ENCODE measurements at regions not wholly inside any gene's neighbourhood (a gene's known extent, or its start where the extent isn't known, plus 50 kb on each side); places are given as distances from the start of the nearest gene placed in this dataset.

DNA sequence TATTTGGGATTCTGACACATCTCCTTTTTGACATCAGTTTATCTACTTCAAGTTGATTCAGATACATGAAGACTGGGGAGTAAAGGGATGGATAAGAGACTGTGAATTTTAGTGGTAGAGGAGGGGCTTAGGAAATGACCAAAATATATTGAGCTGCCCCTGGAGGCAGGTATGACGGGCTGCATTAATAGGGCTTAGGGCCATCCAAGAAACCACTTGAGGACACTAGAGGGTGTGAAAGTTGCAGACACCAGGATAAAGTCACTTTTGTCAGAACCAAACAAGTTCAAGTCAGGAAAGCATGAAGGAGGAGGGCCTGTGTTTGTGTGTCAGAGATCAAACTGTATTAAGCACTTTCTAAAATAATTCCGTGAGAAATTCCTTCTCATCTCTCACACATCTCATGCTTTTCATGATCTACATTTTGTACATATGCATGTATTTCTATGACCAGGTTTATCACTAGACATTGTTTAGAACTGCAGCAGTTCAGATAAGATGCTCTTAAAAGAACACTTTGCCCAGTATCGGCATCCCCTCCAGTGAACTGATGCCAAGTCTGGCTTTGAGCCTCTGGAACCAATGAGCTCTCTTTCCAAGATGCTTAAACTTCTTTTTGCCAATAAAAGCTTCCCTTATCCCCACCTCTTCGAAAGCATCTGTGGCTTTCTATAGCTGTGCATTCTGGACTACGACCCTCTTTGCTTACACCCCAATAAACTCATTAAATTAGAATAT lies 136.9 kb downstream of the SLC38A1 start:
- no peak overlapping the region for H3K27ac ChIP-seq
- in situ Hi-C loops (cut with MboI; ENCODE audit: low pct_unique_long_range_greater_than_20kb in 2 of 9, low sequenced_read_pairs in 9 of 9, unreplicated experiment in 9 of 9) = no loop called here
- H3K4me3 ChIP-seq = no peak overlapping the region
- peak in 1 of 8 experiments; percentile 48 for ATAC-seq (replicated peaks in 6 of 8)
- WGBS, 10 experiments = 8 to 100% (median 78%) methylated on average over 1 to 5 of the region's 5 CpGs; no CpG with 5 or more reads in 1 of the 10 experiments
- H3K4me1 ChIP-seq (replicated peaks in 1 of 2) = no peaks in the 10 kb centered on the region

DNA sequence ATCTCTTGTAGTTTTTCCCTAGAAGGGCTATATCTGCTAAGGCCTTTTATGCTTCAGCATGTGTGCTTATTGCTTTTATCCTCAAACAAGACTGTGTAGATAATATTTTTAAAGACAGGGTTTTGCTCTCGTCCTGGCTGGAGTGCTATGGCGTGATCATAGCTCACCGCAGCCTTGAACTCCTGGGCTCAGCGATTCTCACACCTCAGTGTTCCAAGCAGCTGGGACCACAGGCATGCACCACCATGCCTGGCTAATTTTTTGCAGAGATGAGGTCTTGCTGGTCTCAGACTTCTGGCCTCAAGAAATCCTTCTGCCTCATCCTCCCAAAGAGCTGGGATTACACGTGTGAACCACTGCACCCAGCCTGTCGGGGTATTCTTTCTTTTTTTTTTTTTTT lies 137.3 kb upstream of the SCAF11 start:
- Histone ChIP-seq H3K4me1 (replicated peaks in 1 of 2) (no peaks in the 10 kb centered on the region), H3K4me3 (no peak overlapping the region), H3K27ac (no peak overlapping the region)
- WGBS, 10 experiments = 72 to 93% (median 76%) methylated on average over 1 to 6 of the region's 6 CpGs; no CpG with 5 or more reads in 2 of the 10 experiments
- in situ Hi-C loops (cut with MboI; ENCODE audit: low pct_unique_long_range_greater_than_20kb in 2 of 9, low sequenced_read_pairs in 9 of 9, unreplicated experiment in 9 of 9) = no loop called here
- no peak for ATAC-seq (replicated peaks in 6 of 8)

DNA sequence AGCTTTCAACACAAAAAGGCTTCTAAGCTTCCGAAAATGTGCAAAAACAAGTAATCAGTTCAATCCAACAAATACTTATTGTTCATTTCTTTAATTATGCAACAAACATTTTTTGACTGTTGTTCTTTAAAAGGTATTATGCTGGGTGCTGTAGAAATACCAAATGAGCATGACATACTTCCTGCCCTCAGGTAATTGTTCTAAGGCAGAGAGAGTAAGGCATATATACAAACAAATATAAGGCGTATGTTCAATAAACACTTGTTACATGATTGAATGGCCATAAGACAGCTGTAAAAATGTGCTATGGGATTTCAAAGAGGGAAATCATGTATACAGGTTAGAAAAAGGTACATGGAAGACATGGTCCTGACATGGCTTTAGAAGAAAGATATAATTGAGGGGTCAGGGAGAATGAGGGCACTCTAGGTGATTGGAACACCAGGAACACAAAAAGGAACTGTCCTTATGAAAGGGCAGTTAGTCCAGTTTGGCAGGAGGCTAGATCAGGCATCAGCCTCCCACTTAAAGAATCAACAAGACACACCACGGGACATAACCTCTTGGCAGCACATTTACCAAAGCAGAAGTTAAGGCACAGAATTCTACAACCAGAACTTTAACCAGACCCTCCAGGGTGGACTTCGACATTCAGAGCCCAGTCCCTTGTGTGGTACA lies 135.8 kb upstream of the SCAF11 start:
- no peak overlapping the region for H3K27ac ChIP-seq
- in situ Hi-C loops (cut with MboI; ENCODE audit: low pct_unique_long_range_greater_than_20kb in 2 of 9, low sequenced_read_pairs in 9 of 9, unreplicated experiment in 9 of 9) = no loop called here
- no peak for ATAC-seq (replicated peaks in 6 of 8)
- no peaks in the 10 kb centered on the region for H3K4me1 ChIP-seq (replicated peaks in 1 of 2)
- H3K4me3 ChIP-seq = no peak overlapping the region
- WGBS, 10 experiments = 59 to 100% (median 93%) methylated on average over 1 to 4 of the region's 4 CpGs

- Histone ChIP-seq H3K4me3 (no peak overlapping the region), H3K27ac (no peak overlapping the region), H3K4me1 (replicated peaks in 1 of 2) (no peaks in the 10 kb centered on the region)
- ATAC-seq (replicated peaks in 6 of 8) = peak; percentile 84 to 98 (median 92)
- 12 to 100% (median 34%) methylated on average over 1 to 7 of the region's 12 CpGs for WGBS, 10 experiments
- in situ Hi-C loops (cut with MboI; ENCODE audit: low pct_unique_long_range_greater_than_20kb in 2 of 9, low sequenced_read_pairs in 9 of 9, unreplicated experiment in 9 of 9) = no loop called here
Measured at GRCh38 chr12:46124848-46125619, 134.7 kb upstream of the SCAF11 start.

GRCh38 chr12:46124132-46124847 lies 133.9 kb upstream of the SCAF11 start:
- Histone ChIP-seq H3K27ac (no peak overlapping the region), H3K4me1 (replicated peaks in 1 of 2) (no peaks in the 10 kb centered on the region), H3K4me3 (no peak overlapping the region)
- WGBS, 10 experiments = 10 to 83% (median 55%) methylated on average over 2 to 5 of the region's 5 CpGs
- ATAC-seq (replicated peaks in 6 of 8) = no peak
- in situ Hi-C loops (cut with MboI; ENCODE audit: low pct_unique_long_range_greater_than_20kb in 2 of 9, low sequenced_read_pairs in 9 of 9, unreplicated experiment in 9 of 9) = no loop called here

GRCh38 chr12:46112364-46112763 lies 122.0 kb upstream of the SCAF11 start:
- ATAC-seq (replicated peaks in 6 of 8) = no peak
- in situ Hi-C loops (cut with MboI; ENCODE audit: low pct_unique_long_range_greater_than_20kb in 2 of 9, low sequenced_read_pairs in 9 of 9, unreplicated experiment in 9 of 9) = no loop called here
- H3K4me3 ChIP-seq = no peak overlapping the region
- H3K27ac ChIP-seq = no peak overlapping the region
- no peaks in the 10 kb centered on the region for H3K4me1 ChIP-seq (replicated peaks in 1 of 2)

- Histone ChIP-seq H3K4me3 (no peak overlapping the region), H3K27ac (no peak overlapping the region), H3K4me1 (replicated peaks in 1 of 2) (no peaks in the 10 kb centered on the region)
- in situ Hi-C loops (cut with MboI; ENCODE audit: low pct_unique_long_range_greater_than_20kb in 2 of 9, low sequenced_read_pairs in 9 of 9, unreplicated experiment in 9 of 9) = no loop called here
- ATAC-seq (replicated peaks in 6 of 8) = no peak
Measured at GRCh38 chr12:46111715-46112114, 121.3 kb upstream of the SCAF11 start.

- no peak overlapping the region for H3K27ac ChIP-seq
- ATAC-seq (replicated peaks in 6 of 8) = peak in 3 of 8 experiments; percentile 23 to 48 (median 33)
- H3K4me1 ChIP-seq (replicated peaks in 1 of 2) = no peaks in the 10 kb centered on the region
- no peak overlapping the region for H3K4me3 ChIP-seq
- in situ Hi-C loops (cut with MboI; ENCODE audit: low pct_unique_long_range_greater_than_20kb in 2 of 9, low sequenced_read_pairs in 9 of 9, unreplicated experiment in 9 of 9) = no loop called here
- WGBS, 10 experiments = 29 to 88% (median 54%) methylated on average over 1 of the region's 1 CpG; no CpG with 5 or more reads in 4 of the 10 experiments
Measured at GRCh38 chr12:46110928-46111699, 120.7 kb upstream of the SCAF11 start.

GRCh38 chr12:46110223-46110611 lies 119.8 kb upstream of the SCAF11 start:
- 40 to 100% (median 73%) methylated on average over 1 of the region's 1 CpG; no CpG with 5 or more reads in 6 of the 10 experiments for WGBS, 10 experiments
- H3K4me3 ChIP-seq = no peak overlapping the region
- no peaks in the 10 kb centered on the region for H3K4me1 ChIP-seq (replicated peaks in 1 of 2)
- in situ Hi-C loops (cut with MboI; ENCODE audit: low pct_unique_long_range_greater_than_20kb in 2 of 9, low sequenced_read_pairs in 9 of 9, unreplicated experiment in 9 of 9) = no loop called here
- ATAC-seq (replicated peaks in 6 of 8) = no peak
- H3K27ac ChIP-seq = no peak overlapping the region

- Histone ChIP-seq H3K4me3 (no peak overlapping the region), H3K27ac (no peak overlapping the region), H3K4me1 (replicated peaks in 1 of 2) (no peaks in the 10 kb centered on the region)
- ATAC-seq (replicated peaks in 6 of 8) = peak in 2 of 8 experiments; percentile 76 to 91
- in situ Hi-C loops (cut with MboI; ENCODE audit: low pct_unique_long_range_greater_than_20kb in 2 of 9, low sequenced_read_pairs in 9 of 9, unreplicated experiment in 9 of 9) = no loop called here
- WGBS, 10 experiments = 50 to 100% (median 84%) methylated on average over 1 to 4 of the region's 9 CpGs; no CpG with 5 or more reads in 2 of the 10 experiments
Measured at GRCh38 chr12:46109343-46110222, 119.2 kb upstream of the SCAF11 start.

DNA sequence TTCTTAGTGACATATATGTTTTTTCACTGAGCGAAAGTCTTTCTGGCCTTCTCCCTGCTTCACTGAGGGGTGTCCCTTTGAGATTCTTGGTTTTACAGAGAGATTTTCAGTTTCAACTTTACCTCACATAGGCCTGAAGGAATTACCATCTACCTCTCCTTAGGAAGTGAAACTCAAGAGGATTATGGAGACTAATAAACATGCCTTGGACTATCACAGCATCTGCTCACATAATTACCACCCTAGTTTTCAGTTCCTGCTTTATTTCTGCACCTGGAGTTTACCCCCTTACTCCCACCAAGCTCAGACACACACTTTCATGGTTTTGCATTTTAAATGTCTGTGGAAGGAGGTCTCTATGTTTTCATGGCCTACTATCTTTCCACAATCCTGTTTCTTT lies 118.3 kb upstream of the SCAF11 start:
- in situ Hi-C loops (cut with MboI; ENCODE audit: low pct_unique_long_range_greater_than_20kb in 2 of 9, low sequenced_read_pairs in 9 of 9, unreplicated experiment in 9 of 9) = no loop called here
- ATAC-seq (replicated peaks in 6 of 8) = no peak
- Histone ChIP-seq H3K27ac (no peak overlapping the region), H3K4me1 (replicated peaks in 1 of 2) (no peaks in the 10 kb centered on the region), H3K4me3 (no peak overlapping the region)
- WGBS, 10 experiments = 80 to 100% (median 100%) methylated on average over 1 of the region's 1 CpG; no CpG with 5 or more reads in 4 of the 10 experiments

DNA sequence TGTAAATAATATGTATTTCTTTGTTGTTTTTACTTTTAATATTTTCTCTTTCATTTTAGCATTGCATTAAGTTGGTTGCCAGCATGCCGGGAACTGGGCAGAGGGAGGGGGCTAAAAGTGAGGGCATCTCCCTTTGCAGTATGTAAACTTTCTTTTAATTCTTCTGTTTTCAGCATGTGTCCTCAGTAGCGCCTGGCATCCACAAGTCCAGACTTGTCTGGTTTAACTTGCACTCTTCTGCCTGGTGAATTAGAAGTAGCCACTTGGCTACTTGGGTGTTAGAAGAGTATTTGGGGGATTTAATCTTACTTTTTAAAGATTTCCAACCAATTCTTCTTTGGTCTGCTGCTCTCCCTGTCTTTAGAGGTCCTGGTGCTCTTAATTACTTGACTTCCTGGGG lies 117.2 kb upstream of the SCAF11 start:
- WGBS, 10 experiments = 83 to 100% (median 95%) methylated on average over 1 to 2 of the region's 2 CpGs; no CpG with 5 or more reads in 1 of the 10 experiments
- Histone ChIP-seq H3K27ac (no peak overlapping the region), H3K4me1 (replicated peaks in 1 of 2) (no peaks in the 10 kb centered on the region), H3K4me3 (no peak overlapping the region)
- ATAC-seq (replicated peaks in 6 of 8) = no peak
- in situ Hi-C loops (cut with MboI; ENCODE audit: low pct_unique_long_range_greater_than_20kb in 2 of 9, low sequenced_read_pairs in 9 of 9, unreplicated experiment in 9 of 9) = no loop called here
